KMS-11 (cell line): ENCODE measurements at regions not wholly inside any gene's neighbourhood (a gene's known extent, or its start where the extent isn't known, plus 50 kb on each side); places are given as distances from the start of the nearest gene placed in this dataset.

Experiments
- H2AFZ ChIP-seq: fragments of 200-600 bp; sonication (generic); 2 replicates; pipeline ENCODE4 v1.6.1; 2016; ENCODE audit warnings: antibody characterized with exemption, mixed run types, low read depth
- H3K27ac ChIP-seq: fragments of 200-600 bp; sonication (generic); 2 replicates; pipeline ENCODE4 v1.6.1; 2016; ENCODE audit warnings: mild to moderate bottlenecking, mixed run types
- H3K27me3 ChIP-seq: fragments of 200-600 bp; sonication (generic); 2 replicates; pipeline ENCODE4 v1.6.1; 2017; ENCODE audit warnings: mild to moderate bottlenecking, low read depth, mixed run types, moderate library complexity; ENCODE audit not compliant: insufficient read depth
- H3K36me3 ChIP-seq: fragments of 200-600 bp; sonication (generic); 2 replicates; pipeline ENCODE4 v1.6.1; 2017; ENCODE audit warnings: mild to moderate bottlenecking, mixed run types; ENCODE audit not compliant: insufficient read depth
- H3K4me1 ChIP-seq: fragments of 200-600 bp; sonication (generic); 2 replicates; pipeline ENCODE4 v1.6.1; 2016; ENCODE audit warnings: mild to moderate bottlenecking, low read depth, mixed run types; ENCODE audit not compliant: poor library complexity, severe bottlenecking
- H3K4me2 ChIP-seq: fragments of 200-600 bp; sonication (generic); 2 replicates; pipeline ENCODE4 v1.7.0; 2016; ENCODE audit warnings: mild to moderate bottlenecking, mixed run types
- H3K4me3 ChIP-seq: fragments of 200-600 bp; sonication (generic); IDR thresholded peaks from 2 replicates; pipeline ENCODE4 v1.6.1; 2017; ENCODE audit warnings: low read depth, low read length, mixed read lengths; ENCODE audit not compliant: insufficient read depth
- H3K79me2 ChIP-seq: fragments of 200-600 bp; sonication (generic); 2 replicates; pipeline ENCODE4 v1.6.1; 2016; ENCODE audit warnings: low read depth, mixed run types; ENCODE audit not compliant: insufficient read depth
- H3K9ac ChIP-seq: fragments of 200-600 bp; sonication (generic); 2 replicates; pipeline ENCODE4 v1.6.1; 2016; ENCODE audit warnings: mild to moderate bottlenecking, mixed run types
- H4K20me1 ChIP-seq: fragments of 200-600 bp; sonication (generic); 2 replicates; pipeline ENCODE4 v1.6.1; 2016; ENCODE audit warnings: mild to moderate bottlenecking, mixed run types; ENCODE audit not compliant: insufficient read depth
- CTCF ChIP-seq: fragments of 200-600 bp; sonication (generic); conservative IDR thresholded peaks from 2 replicates; pipeline ENCODE4 v1.6.1; 2017; ENCODE audit warnings: low read depth, mild to moderate bottlenecking, antibody characterized with exemption, low read length, moderate library complexity, mixed read lengths

- no peaks in the 10 kb centered on the region for H3K79me2 ChIP-seq
- H3K9ac ChIP-seq: no peak overlapping the region
Observed at GRCh38 chr11:23957314-23957713, 539.5 kb upstream of the LUZP2 start.

GRCh38 chr11:23959462-23959861 lies 537.4 kb upstream of the LUZP2 start:
- Histone ChIP-seq H3K36me3 (no peaks in the 10 kb centered on the region), H3K4me3 (no peak overlapping the region), H2AFZ (no peak overlapping the region), H3K4me1 (no peaks in the 10 kb centered on the region), H3K79me2 (no peaks in the 10 kb centered on the region), H3K9ac (no peak overlapping the region), H3K27me3 (no peaks in the 10 kb centered on the region), H3K27ac (no peak overlapping the region), H4K20me1 (no peaks in the 10 kb centered on the region), H3K4me2 (no peak overlapping the region)
- no peak for TF ChIP-seq CTCF

More at GRCh38 chr11:23957314-23957713, 539.5 kb upstream of the LUZP2 start:
- Histone ChIP-seq H3K36me3 (no peaks in the 10 kb centered on the region), H3K4me2 (no peak overlapping the region), H4K20me1 (no peaks in the 10 kb centered on the region), H2AFZ (no peak overlapping the region), H3K4me3 (no peak overlapping the region), H3K4me1 (no peaks in the 10 kb centered on the region), H3K27me3 (no peaks in the 10 kb centered on the region), H3K27ac (no peak overlapping the region)
- TF ChIP-seq CTCF: no peak

GRCh38 chr11:23961503-23962338 lies 535.1 kb upstream of the LUZP2 start:
- Histone ChIP-seq H3K79me2 (no peaks in the 10 kb centered on the region), H3K9ac (no peak overlapping the region), H3K4me2 (no peak overlapping the region), H3K36me3 (no peaks in the 10 kb centered on the region), H3K27me3 (no peaks in the 10 kb centered on the region), H3K4me1 (no peaks in the 10 kb centered on the region), H3K4me3 (no peak overlapping the region), H4K20me1 (no peaks in the 10 kb centered on the region), H3K27ac (no peak overlapping the region), H2AFZ (no peak overlapping the region)
- no peak for TF ChIP-seq CTCF

GRCh38 chr11:23973244-23973643 lies 523.6 kb upstream of the LUZP2 start:
- no peak overlapping the region for H3K4me2 ChIP-seq
- H3K36me3 ChIP-seq: no peaks in the 10 kb centered on the region
- no peak overlapping the region for H3K9ac ChIP-seq
- H3K4me1 ChIP-seq: no peaks in the 10 kb centered on the region
- H2AFZ ChIP-seq: no peak overlapping the region
- H4K20me1 ChIP-seq: no peaks in the 10 kb centered on the region
- H3K79me2 ChIP-seq: no peaks in the 10 kb centered on the region
- no peak overlapping the region for H3K4me3 ChIP-seq
- no peak overlapping the region for H3K27ac ChIP-seq
- H3K27me3 ChIP-seq: no peaks in the 10 kb centered on the region
- no peak for TF ChIP-seq CTCF
